Mucosa of descending colon (tissue), 3 donors: ENCODE measurements at regions not wholly inside any gene's neighbourhood (a gene's known extent, or its start where the extent isn't known, plus 50 kb on each side); places are given as distances from the start of the nearest gene placed in this dataset.

ENCODE experiments used
- ATAC-seq: fragments of 200-7000 bp; cut with Tn5 transposase; one replicate; pipeline ENCODE4 v1.9.1; 2020; ENCODE audit warnings: mild to moderate bottlenecking, moderate library complexity
- DNase-seq, 3 donors: peaks; one replicate each; pipeline ENCODE4 v3.0.0-alpha.2; 2020
- H3K36me3 ChIP-seq: fragments of 200-600 bp; one replicate; pipeline ENCODE4 v1.8.0; 2021; ENCODE audit warnings: low read depth, mild to moderate bottlenecking
- H3K4me1 ChIP-seq: fragments of 200-600 bp; one replicate; pipeline ENCODE4 v1.8.0; 2021; ENCODE audit warnings: low read depth, mild to moderate bottlenecking
- H3K4me3 ChIP-seq: fragments of 200-600 bp; one replicate; pipeline ENCODE4 v1.8.0; 2021; ENCODE audit warnings: mild to moderate bottlenecking
- H3K9me3 ChIP-seq: fragments of 200-600 bp; one replicate; pipeline ENCODE4 v1.8.0; 2021; ENCODE audit warnings: mild to moderate bottlenecking
- CTCF ChIP-seq: fragments of 200-600 bp; IDR thresholded peaks from one replicate; pipeline ENCODE4 v1.8.0; 2022; ENCODE audit warnings: antibody characterized with exemption, mild to moderate bottlenecking
- intact Hi-C, 2 donors: fragments of 100-400 bp; cut with DNase I in 1 of 2; cut with micrococcal nuclease in 1 of 2; formaldehyde crosslinking; loops; one replicate each; pipeline versions ENCODE4 v1.11.0 to v1.11.1; 2022; cut with DNase I, micrococcal nuclease
- donor health status: DM: no; HTN: no; CAD: no; lungs with moderate emphysema.
- donor health status: DM: no; HTN: no; CAD: no.
- donor health status: DM: no; HTN: yes; CAD: no.

- Histone ChIP-seq H3K36me3 (peaks cover 6% of the 10 kb centered on the region), H3K9me3 (no peaks in the 10 kb centered on the region), H3K4me3 (no peak overlapping the region), H3K4me1 (no peaks in the 10 kb centered on the region)
- intact Hi-C loops = no loop called here
- no peak for ATAC-seq
- TF ChIP-seq CTCF = no peak
- no peak for DNase-seq
Observed at GRCh38 chr1:232445361-232446106, 184.4 kb downstream of the SIPA1L2 start.

GRCh38 chr1:232443372-232443771, 186.6 kb downstream of the SIPA1L2 start:
- H3K36me3 ChIP-seq = peaks cover 6% of the 10 kb centered on the region
- H3K4me3 ChIP-seq = no peak overlapping the region
- no peak for TF ChIP-seq CTCF
- no peaks in the 10 kb centered on the region for H3K9me3 ChIP-seq
- intact Hi-C loops = no loop called here
- ATAC-seq = no peak
- H3K4me1 ChIP-seq = no peaks in the 10 kb centered on the region
- no peak for DNase-seq

GRCh38 chr1:232441036-232441411, 188.9 kb downstream of the SIPA1L2 start:
- TF ChIP-seq CTCF = no peak
- peaks cover 6% of the 10 kb centered on the region for H3K36me3 ChIP-seq
- no peak for ATAC-seq

GRCh38 chr1:232440325-232441035, 189.5 kb downstream of the SIPA1L2 start:
- H3K36me3 ChIP-seq = peaks cover 6% of the 10 kb centered on the region

More at GRCh38 chr1:232441036-232441411, 188.9 kb downstream of the SIPA1L2 start:
- no peaks in the 10 kb centered on the region for H3K9me3 ChIP-seq
- no peak overlapping the region for H3K4me3 ChIP-seq
- H3K4me1 ChIP-seq = no peaks in the 10 kb centered on the region
- intact Hi-C loops = no loop called here
- no peak for DNase-seq

GRCh38 chr1:232439011-232439410, 190.9 kb downstream of the SIPA1L2 start:
- Histone ChIP-seq H3K9me3 (no peaks in the 10 kb centered on the region), H3K36me3 (no peaks in the 10 kb centered on the region), H3K4me1 (no peaks in the 10 kb centered on the region), H3K4me3 (no peak overlapping the region)
- no peak for TF ChIP-seq CTCF
- intact Hi-C loops = no loop called here
- ATAC-seq = no peak
- DNase-seq = no peak

More at GRCh38 chr1:232440325-232441035, 189.5 kb downstream of the SIPA1L2 start:
- Histone ChIP-seq H3K4me3 (no peak overlapping the region), H3K4me1 (no peaks in the 10 kb centered on the region), H3K9me3 (no peaks in the 10 kb centered on the region)
- DNase-seq (no peak), ATAC-seq (no peak)
- no peak for TF ChIP-seq CTCF
- intact Hi-C loops = no loop called here
